Muscle layer of colon (tissue), 2 donors: ENCODE measurements at regions not wholly inside any gene's neighbourhood (a gene's known extent, or its start where the extent isn't known, plus 50 kb on each side); places are given as distances from the start of the nearest gene placed in this dataset.
"Not testable (repeated sequence)": the region's sequence is repeated elsewhere in the genome, so short reads cannot be mapped to it uniquely, and the experiment has no call there.

Experiments used
- H3K27ac ChIP-seq: one replicate; pipeline ENCODE4 v1.7.0; 2013; ENCODE audit warnings: low read depth, mild to moderate bottlenecking, low read length, moderate library complexity
- H3K27me3 ChIP-seq, 2 donors: one replicate each; pipeline ENCODE4 v1.7.0; 2013; ENCODE audit warnings: low read length in 2 of 2, mild to moderate bottlenecking in 2 of 2; ENCODE audit not compliant: insufficient read depth in 2 of 2, control insufficient read depth in 1 of 2
- H3K36me3 ChIP-seq: one replicate; pipeline ENCODE4 v1.7.0; 2013; ENCODE audit warnings: mild to moderate bottlenecking, low read length; ENCODE audit not compliant: insufficient read depth
- H3K4me1 ChIP-seq: one replicate; pipeline ENCODE4 v1.7.0; 2013; ENCODE audit warnings: mild to moderate bottlenecking, low read length; ENCODE audit not compliant: insufficient read depth
- H3K4me3 ChIP-seq, 2 donors: one replicate each; pipeline ENCODE4 v1.7.0; 2013; ENCODE audit warnings: low read length in 2 of 2, low read depth in 1 of 2, mild to moderate bottlenecking in 1 of 2, moderate library complexity in 1 of 2
- H3K9ac ChIP-seq: one replicate; pipeline ENCODE4 v1.7.0; 2013; ENCODE audit warnings: low read length
- H3K9me3 ChIP-seq: one replicate; pipeline ENCODE4 v1.7.0; 2013; ENCODE audit warnings: mild to moderate bottlenecking, low read length
- donor health status: abdominal sarcoma.
- donor health status: Adenocarcinoma of cecum.

DNA sequence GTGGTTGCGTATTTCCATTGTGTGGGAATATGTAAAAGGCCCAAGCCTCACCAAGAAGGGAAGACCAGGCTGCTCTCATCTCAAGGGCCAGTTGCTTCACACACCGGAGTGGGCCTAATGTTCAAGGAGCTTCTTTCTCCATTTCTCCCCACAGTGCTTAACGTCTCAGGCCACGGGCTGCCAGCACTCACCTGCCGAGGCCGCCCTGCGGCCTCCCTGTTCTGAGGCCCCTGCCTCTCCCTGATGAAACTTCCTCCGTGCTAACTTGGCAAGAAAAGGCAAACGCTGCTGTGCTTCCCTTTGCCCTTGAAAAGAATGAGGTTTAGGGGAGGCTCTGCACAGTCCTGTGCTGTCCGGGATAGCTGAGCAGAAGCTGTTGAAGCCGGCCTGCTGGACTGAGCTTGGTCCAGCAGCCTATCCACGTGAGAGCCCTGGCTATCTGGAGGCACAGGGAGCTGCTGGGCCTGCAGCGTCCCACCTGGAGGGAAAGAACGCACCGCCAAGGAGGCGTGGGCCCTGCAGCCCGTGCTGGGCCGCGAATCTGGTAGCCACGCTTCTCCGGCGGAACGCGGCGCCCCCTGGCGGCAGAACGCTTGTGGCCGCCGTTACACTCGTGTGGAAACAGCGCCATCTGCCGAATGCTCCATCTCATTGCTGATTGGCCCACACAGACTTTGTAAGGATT, 73.5 kb upstream of the PRSS3 start:
- Histone ChIP-seq H3K27ac (no peak overlapping the region), H3K4me3 (no peak overlapping the region), H3K9me3 (no peaks in the 10 kb centered on the region), H3K27me3 (no peaks in the 10 kb centered on the region), H3K36me3 (no peaks in the 10 kb centered on the region), H3K9ac (no peak overlapping the region), H3K4me1 (no peaks in the 10 kb centered on the region)

DNA sequence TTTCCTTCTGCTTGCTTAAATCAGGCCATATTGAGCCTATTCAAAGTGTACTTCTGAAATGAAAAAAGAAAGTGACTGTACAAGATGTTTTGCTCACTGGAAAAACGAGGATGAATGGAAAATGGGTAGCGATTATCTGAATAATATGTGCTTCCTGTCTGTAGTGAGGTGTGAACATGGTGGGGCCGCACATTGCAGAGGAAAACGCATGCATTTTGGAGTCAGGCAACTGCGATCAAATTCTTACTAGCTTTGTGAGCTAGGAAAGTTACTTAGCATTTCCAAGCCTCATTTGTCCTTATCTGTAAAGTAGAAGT, 73.0 kb upstream of the PRSS3 start:
- no peaks in the 10 kb centered on the region for H3K9me3 ChIP-seq
- H3K36me3 ChIP-seq, result no peaks in the 10 kb centered on the region
- no peaks in the 10 kb centered on the region for H3K27me3 ChIP-seq
- H3K9ac ChIP-seq, result no peak overlapping the region
- no peak overlapping the region for H3K4me3 ChIP-seq
- no peak overlapping the region for H3K27ac ChIP-seq
- no peaks in the 10 kb centered on the region for H3K4me1 ChIP-seq

DNA sequence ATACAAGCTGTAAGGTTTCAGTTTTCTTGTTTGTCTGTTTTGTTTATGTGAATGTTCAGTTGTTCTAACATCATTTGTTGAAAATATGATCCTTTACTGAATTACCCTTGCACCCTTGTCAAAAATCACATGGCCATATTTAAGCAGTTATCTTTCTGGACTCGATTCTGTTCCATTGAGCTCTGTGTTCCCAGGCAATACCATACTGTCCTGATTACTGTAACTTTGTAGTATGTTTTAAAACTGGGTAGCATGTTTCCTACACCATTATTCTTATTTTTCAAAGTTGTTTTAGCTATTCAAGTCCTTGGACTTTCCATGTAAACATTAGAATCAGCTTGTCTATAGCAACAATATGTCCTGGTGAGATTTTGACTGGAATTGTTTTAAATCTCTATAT, 66.7 kb upstream of the PRSS3 start:
- Histone ChIP-seq H3K27ac (no peak overlapping the region), H3K9me3 (no peaks in the 10 kb centered on the region), H3K4me1 (no peaks in the 10 kb centered on the region), H3K9ac (no peak overlapping the region), H3K4me3 (no peak overlapping the region), H3K27me3 (no peaks in the 10 kb centered on the region), H3K36me3 (no peaks in the 10 kb centered on the region)

GRCh38 chr9:33731142-33731541, 64.2 kb upstream of the PRSS3 start:
- H3K9ac ChIP-seq, result no peak overlapping the region
- H3K4me1 ChIP-seq, result no peaks in the 10 kb centered on the region
- no peaks in the 10 kb centered on the region for H3K9me3 ChIP-seq
- H3K27me3 ChIP-seq, result no peaks in the 10 kb centered on the region
- no peak overlapping the region for H3K27ac ChIP-seq
- no peaks in the 10 kb centered on the region for H3K36me3 ChIP-seq
- no peak overlapping the region for H3K4me3 ChIP-seq

DNA sequence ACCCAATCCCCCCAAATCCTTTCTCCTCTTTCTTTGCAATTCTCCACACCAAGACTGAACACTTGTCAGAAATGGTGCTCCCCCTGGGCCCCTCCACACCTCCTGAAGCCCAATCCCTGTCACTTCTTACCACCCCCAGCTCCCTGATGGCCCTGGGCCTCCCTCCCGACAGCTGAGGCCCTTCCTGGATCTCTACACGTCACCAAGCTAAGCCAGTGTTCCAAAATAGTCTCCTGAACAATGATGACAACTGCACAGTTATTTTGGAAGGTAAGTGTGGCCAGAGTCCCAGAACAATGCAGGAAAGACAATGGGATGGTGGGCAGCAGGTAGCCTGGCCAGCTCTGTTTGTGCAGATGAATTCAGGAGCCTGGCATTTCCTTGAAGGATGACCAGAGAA, 63.7 kb upstream of the PRSS3 start:
- no peak overlapping the region for H3K27ac ChIP-seq
- H3K4me3 ChIP-seq, result no peak overlapping the region
- no peaks in the 10 kb centered on the region for H3K36me3 ChIP-seq
- no peaks in the 10 kb centered on the region for H3K9me3 ChIP-seq
- H3K27me3 ChIP-seq, result no peaks in the 10 kb centered on the region
- H3K9ac ChIP-seq, result no peak overlapping the region
- H3K4me1 ChIP-seq, result no peaks in the 10 kb centered on the region

DNA sequence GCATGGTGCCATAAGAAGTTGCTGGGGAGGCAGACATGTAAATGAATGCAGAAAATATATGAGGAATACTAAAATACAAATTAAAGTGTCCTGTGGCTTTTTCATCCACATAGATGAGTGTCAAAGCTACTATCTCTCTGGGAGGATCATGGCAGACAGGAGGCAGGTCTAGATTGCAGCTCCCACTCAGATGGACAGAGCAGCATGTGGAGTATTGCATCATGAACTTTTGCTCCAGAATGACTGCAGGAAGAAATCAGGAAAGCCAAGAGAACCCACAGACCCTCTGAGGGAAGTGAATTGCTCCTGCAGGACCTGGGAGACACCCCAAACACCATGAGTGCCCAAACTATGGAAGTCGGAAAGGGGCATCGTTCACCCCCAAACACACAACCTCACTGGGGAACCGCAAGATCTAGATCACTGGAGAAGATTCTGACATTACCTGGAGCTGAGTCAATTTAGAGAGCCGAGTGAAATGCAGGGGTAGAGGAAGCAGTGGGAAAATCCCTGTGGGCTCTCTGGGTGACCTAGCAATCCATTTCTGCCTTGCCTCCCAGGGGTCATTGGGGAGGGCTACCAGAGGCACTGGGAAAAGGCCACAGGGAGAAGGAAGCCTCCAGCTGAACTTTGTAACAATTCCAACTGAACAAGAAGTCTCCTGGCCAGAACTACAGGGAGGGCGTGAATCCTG, 61.0 kb upstream of the PRSS3 start:
- H3K9me3 ChIP-seq, H3K9ac ChIP-seq, H3K4me1 ChIP-seq, H3K4me3 ChIP-seq, H3K27ac ChIP-seq, H3K36me3 ChIP-seq, H3K27me3 ChIP-seq: not testable (repeated sequence)

DNA sequence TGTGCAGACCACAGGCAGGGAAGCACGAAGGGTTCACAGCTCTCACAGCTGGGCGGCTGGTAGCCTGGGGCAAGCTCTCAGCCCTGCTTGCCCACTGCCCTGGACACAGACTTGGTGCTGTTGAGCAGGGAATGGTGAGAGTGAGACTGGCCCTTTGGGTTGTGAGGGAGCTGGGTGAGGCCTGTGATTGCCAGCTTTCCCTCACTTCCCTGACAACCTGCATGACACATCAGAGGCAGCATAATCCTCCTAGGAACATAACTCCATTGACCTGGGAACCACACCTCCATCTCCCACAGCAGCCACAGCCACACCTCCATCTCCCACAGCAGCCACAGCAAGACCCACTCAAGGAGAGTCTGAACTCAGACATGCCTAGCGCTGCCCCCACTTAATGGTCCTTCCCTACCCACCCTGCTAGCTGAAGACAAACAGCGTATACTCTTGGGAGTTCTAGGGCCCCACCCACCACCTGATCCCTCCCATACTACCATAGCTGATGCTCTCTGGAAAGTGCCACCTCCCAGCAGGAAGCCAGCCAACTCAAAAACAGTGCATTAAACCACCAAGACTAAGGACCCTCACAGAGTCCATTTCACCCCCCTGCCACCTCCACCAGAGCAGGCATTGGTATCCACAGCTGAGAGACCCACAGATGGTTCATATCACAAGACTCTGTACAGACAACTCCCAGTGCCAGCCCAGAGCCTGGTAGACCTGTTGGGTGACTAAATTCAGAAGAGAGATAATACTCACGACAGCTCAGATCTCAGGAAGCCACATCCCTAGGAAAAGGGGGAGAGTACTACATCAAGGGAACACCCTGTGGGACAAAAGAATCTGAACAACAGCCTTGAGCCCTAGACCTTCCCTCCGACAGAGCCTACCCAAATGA, 60.2 kb upstream of the PRSS3 start:
- not testable (repeated sequence) for H3K4me3 ChIP-seq, H3K9ac ChIP-seq, H3K27ac ChIP-seq, H3K27me3 ChIP-seq, H3K36me3 ChIP-seq, H3K9me3 ChIP-seq, H3K4me1 ChIP-seq

GRCh38 chr9:33737811-33738606, 57.4 kb upstream of the PRSS3 start:
- Histone ChIP-seq H3K4me3 (no peak overlapping the region), H3K27me3 (no peaks in the 10 kb centered on the region), H3K9me3 (no peaks in the 10 kb centered on the region), H3K9ac (no peak overlapping the region), H3K27ac (no peak overlapping the region), H3K4me1 (no peaks in the 10 kb centered on the region), H3K36me3 (no peaks in the 10 kb centered on the region)

DNA sequence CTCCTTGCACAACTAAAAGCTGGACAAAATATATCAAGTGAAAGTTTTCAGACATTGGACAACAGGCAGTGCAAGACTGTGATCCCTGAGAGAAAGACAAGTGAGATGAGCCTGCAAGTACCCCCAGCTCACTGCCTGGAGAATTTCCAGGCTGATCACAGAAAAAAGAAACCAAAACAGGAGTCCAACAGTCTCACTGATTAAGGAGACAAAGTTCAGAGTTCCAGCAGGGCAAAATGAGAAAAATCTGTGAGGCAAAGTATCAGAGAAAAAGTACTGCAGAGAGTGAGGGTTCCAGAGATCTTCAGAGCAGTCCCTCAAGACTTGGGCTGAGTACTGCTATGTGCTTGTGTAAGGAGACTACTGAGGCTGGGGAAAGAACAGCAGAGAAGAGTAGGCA, 56.0 kb upstream of the PRSS3 start:
- Histone ChIP-seq H3K9ac (no peak overlapping the region), H3K4me1 (no peaks in the 10 kb centered on the region), H3K4me3 (no peak overlapping the region), H3K27me3 (no peaks in the 10 kb centered on the region), H3K9me3 (no peaks in the 10 kb centered on the region), H3K27ac (no peak overlapping the region), H3K36me3 (no peaks in the 10 kb centered on the region)

DNA sequence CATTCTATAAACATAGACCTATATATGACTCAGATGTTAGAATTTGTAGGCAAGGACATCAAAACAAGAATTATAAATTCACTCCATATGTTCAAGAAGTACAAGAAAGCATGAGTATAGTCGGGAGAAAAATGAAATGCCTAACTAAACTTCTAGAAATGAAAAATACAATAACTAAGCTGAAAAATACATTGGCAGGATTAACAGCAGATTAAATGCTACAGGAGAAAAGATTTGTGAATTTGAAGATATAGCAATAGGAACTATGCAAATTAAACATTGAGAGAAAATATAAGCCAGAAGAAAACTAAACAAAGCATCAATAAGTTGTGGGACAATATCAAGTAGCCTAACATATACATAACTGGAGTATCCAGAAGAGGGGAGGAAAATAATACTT, 55.3 kb upstream of the PRSS3 start:
- H3K4me3 ChIP-seq, result no peak overlapping the region
- no peak overlapping the region for H3K9ac ChIP-seq
- no peaks in the 10 kb centered on the region for H3K4me1 ChIP-seq
- H3K36me3 ChIP-seq, result no peaks in the 10 kb centered on the region
- no peaks in the 10 kb centered on the region for H3K9me3 ChIP-seq
- no peak overlapping the region for H3K27ac ChIP-seq
- no peaks in the 10 kb centered on the region for H3K27me3 ChIP-seq

GRCh38 chr9:33740958-33741357, 54.4 kb upstream of the PRSS3 start:
- not testable (repeated sequence) for H3K4me1 ChIP-seq, H3K9ac ChIP-seq, H3K27ac ChIP-seq, H3K27me3 ChIP-seq, H3K9me3 ChIP-seq, H3K4me3 ChIP-seq, H3K36me3 ChIP-seq
